Hepatocyte (in vitro differentiated cells): ENCODE measurements at regions not wholly inside any gene's neighbourhood (a gene's known extent, or its start where the extent isn't known, plus 50 kb on each side); places are given as distances from the start of the nearest gene placed in this dataset.

Experiments
- DNase-seq: peaks from one replicate; pipeline ENCODE4 v3.0.0-alpha.2; 2016; ENCODE audit warnings: low spot score
- H2AFZ ChIP-seq: fragments of 200-600 bp; sonication (generic); 2 replicates; pipeline ENCODE4 v1.6.0; 2016; ENCODE audit warnings: antibody characterized with exemption, mild to moderate bottlenecking
- H3K27ac ChIP-seq: fragments of 200-600 bp; sonication (generic); 2 replicates; pipeline ENCODE4 v1.5.1; 2016; ENCODE audit warnings: mild to moderate bottlenecking
- H3K27me3 ChIP-seq: fragments of 200-600 bp; sonication (generic); 2 replicates; pipeline ENCODE4 v1.6.1; 2016
- H3K36me3 ChIP-seq: fragments of 200-600 bp; sonication (generic); replicated peaks from 2 replicates; pipeline ENCODE4 v1.5.1; 2016; ENCODE audit warnings: low read depth; ENCODE audit not compliant: insufficient read depth
- H3K4me1 ChIP-seq: fragments of 200-600 bp; sonication (generic); 2 replicates; pipeline ENCODE4 v1.5.1; 2016; ENCODE audit warnings: mild to moderate bottlenecking, moderate library complexity; ENCODE audit not compliant: insufficient read depth
- H3K4me2 ChIP-seq: fragments of 200-600 bp; sonication (generic); 2 replicates; pipeline ENCODE4 v1.6.0; 2016
- H3K4me3 ChIP-seq: fragments of 200-600 bp; sonication (generic); 2 replicates; pipeline ENCODE4 v1.5.1; 2016; ENCODE audit warnings: mild to moderate bottlenecking
- H3K79me2 ChIP-seq: fragments of 200-600 bp; sonication (generic); 2 replicates; pipeline ENCODE4 v1.6.0; 2017; ENCODE audit warnings: mild to moderate bottlenecking
- H3K9me2 ChIP-seq: fragments of 200-600 bp; sonication (generic); replicated peaks from 2 replicates; pipeline ENCODE4 v1.6.0; 2017; ENCODE audit warnings: mild to moderate bottlenecking; ENCODE audit not compliant: insufficient read depth
- H3K9me3 ChIP-seq: fragments of 200-600 bp; sonication (generic); 2 replicates; pipeline ENCODE4 v1.5.1; 2016; ENCODE audit warnings: low read depth, mild to moderate bottlenecking
- H4K20me1 ChIP-seq: fragments of 200-600 bp; sonication (generic); 2 replicates; pipeline ENCODE4 v1.6.0; 2016; ENCODE audit warnings: mild to moderate bottlenecking; ENCODE audit not compliant: insufficient read depth, poor library complexity, severe bottlenecking
- EZH2 ChIP-seq: fragments of 200-600 bp; sonication (generic); IDR thresholded peaks from 2 replicates; pipeline ENCODE4 v1.6.1; 2016; ENCODE audit warnings: antibody characterized with exemption, mild to moderate bottlenecking, borderline replicate concordance
- EZH2phosphoT487 ChIP-seq: fragments of 200-600 bp; sonication (generic); IDR thresholded peaks from one replicate; pipeline ENCODE4 v1.6.1; 2018; ENCODE audit warnings: antibody characterized with exemption, mild to moderate bottlenecking, low read depth, moderate library complexity; ENCODE audit not compliant: unreplicated experiment, severe bottlenecking
- WGBS: methylation state at CpG from one replicate; pipeline ENCODE4 v1.1.6; 2016; ENCODE audit warnings: low lambda C conversion rate; ENCODE audit errors: missing lambda C conversion rate; 5-methylcytosine and 5-hydroxymethylcytosine counted together
- TF ChIP-seq, protein P1 (sequence below): fragments of 200-600 bp; sonication (generic); IDR thresholded peaks from 2 replicates; pipeline ENCODE4 v1.5.1; 2016; ENCODE audit warnings: antibody characterized with exemption, mild to moderate bottlenecking; ENCODE audit not compliant: poor library complexity

- no peak overlapping the region for H3K4me2 ChIP-seq
- WGBS: 82% methylated on average over 2 of the region's 2 CpGs
- no peaks in the 10 kb centered on the region for H3K9me2 ChIP-seq
Measured at GRCh38 chr5:92504346-92504745, 1076.7 kb downstream of the NR2F1-AS1 start.

GRCh38 chr5:92500752-92501151, 1080.3 kb downstream of the NR2F1-AS1 start:
- 93% methylated on average over 2 of the region's 2 CpGs for WGBS
- H3K9me3 ChIP-seq: no peaks in the 10 kb centered on the region
- H3K27me3 ChIP-seq: no peaks in the 10 kb centered on the region
- no peak for TF ChIP-seq EZH2phosphoT487
- no peak for TF ChIP-seq EZH2
- TF ChIP-seq, protein P1, sequence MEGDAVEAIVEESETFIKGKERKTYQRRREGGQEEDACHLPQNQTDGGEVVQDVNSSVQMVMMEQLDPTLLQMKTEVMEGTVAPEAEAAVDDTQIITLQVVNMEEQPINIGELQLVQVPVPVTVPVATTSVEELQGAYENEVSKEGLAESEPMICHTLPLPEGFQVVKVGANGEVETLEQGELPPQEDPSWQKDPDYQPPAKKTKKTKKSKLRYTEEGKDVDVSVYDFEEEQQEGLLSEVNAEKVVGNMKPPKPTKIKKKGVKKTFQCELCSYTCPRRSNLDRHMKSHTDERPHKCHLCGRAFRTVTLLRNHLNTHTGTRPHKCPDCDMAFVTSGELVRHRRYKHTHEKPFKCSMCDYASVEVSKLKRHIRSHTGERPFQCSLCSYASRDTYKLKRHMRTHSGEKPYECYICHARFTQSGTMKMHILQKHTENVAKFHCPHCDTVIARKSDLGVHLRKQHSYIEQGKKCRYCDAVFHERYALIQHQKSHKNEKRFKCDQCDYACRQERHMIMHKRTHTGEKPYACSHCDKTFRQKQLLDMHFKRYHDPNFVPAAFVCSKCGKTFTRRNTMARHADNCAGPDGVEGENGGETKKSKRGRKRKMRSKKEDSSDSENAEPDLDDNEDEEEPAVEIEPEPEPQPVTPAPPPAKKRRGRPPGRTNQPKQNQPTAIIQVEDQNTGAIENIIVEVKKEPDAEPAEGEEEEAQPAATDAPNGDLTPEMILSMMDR: no peak
- H3K9me2 ChIP-seq: no peaks in the 10 kb centered on the region
- H4K20me1 ChIP-seq: no peaks in the 10 kb centered on the region
- DNase-seq: no peak
- H2AFZ ChIP-seq: no peak overlapping the region
- H3K4me2 ChIP-seq: no peak overlapping the region
- no peaks in the 10 kb centered on the region for H3K79me2 ChIP-seq
- no peak overlapping the region for H3K4me3 ChIP-seq
- no peaks in the 10 kb centered on the region for H3K4me1 ChIP-seq
- H3K27ac ChIP-seq: no peak overlapping the region
- no peaks in the 10 kb centered on the region for H3K36me3 ChIP-seq

More at GRCh38 chr5:92504346-92504745, 1076.7 kb downstream of the NR2F1-AS1 start:
- H2AFZ ChIP-seq: no peak overlapping the region
- no peaks in the 10 kb centered on the region for H3K79me2 ChIP-seq
- no peaks in the 10 kb centered on the region for H3K36me3 ChIP-seq
- H3K9me3 ChIP-seq: no peaks in the 10 kb centered on the region
- no peak overlapping the region for H3K4me3 ChIP-seq
- no peaks in the 10 kb centered on the region for H4K20me1 ChIP-seq
- no peak for DNase-seq
- H3K4me1 ChIP-seq: no peaks in the 10 kb centered on the region
- no peaks in the 10 kb centered on the region for H3K27me3 ChIP-seq
- TF ChIP-seq EZH2 (no peak), EZH2phosphoT487 (no peak)
- TF ChIP-seq, protein P1: no peak
- H3K27ac ChIP-seq: no peak overlapping the region

GRCh38 chr5:92496545-92496944, 1084.5 kb downstream of the NR2F1-AS1 start:
- Histone ChIP-seq H3K27me3 (no peaks in the 10 kb centered on the region), H4K20me1 (no peaks in the 10 kb centered on the region), H3K4me1 (no peaks in the 10 kb centered on the region), H3K36me3 (no peaks in the 10 kb centered on the region), H3K9me2 (no peaks in the 10 kb centered on the region), H3K79me2 (no peaks in the 10 kb centered on the region), H3K4me3 (no peak overlapping the region), H3K9me3 (no peaks in the 10 kb centered on the region), H3K4me2 (no peak overlapping the region), H2AFZ (no peak overlapping the region), H3K27ac (no peak overlapping the region)
- no peak for TF ChIP-seq EZH2
- TF ChIP-seq, protein P1: no peak
- TF ChIP-seq EZH2phosphoT487: no peak
- no peak for DNase-seq

- no peaks in the 10 kb centered on the region for H3K9me2 ChIP-seq
- DNase-seq: no peak
- H3K4me3 ChIP-seq: no peak overlapping the region
- no peaks in the 10 kb centered on the region for H3K9me3 ChIP-seq
- no peaks in the 10 kb centered on the region for H3K36me3 ChIP-seq
- H3K27ac ChIP-seq: no peak overlapping the region
- no peak for TF ChIP-seq EZH2phosphoT487
- TF ChIP-seq, protein P1: no peak
- TF ChIP-seq EZH2: no peak
- H3K79me2 ChIP-seq: no peaks in the 10 kb centered on the region
- WGBS: 88% methylated on average over 5 of the region's 5 CpGs
- H2AFZ ChIP-seq: no peak overlapping the region
- no peaks in the 10 kb centered on the region for H3K27me3 ChIP-seq
- H3K4me2 ChIP-seq: no peak overlapping the region
- no peaks in the 10 kb centered on the region for H3K4me1 ChIP-seq
- no peaks in the 10 kb centered on the region for H4K20me1 ChIP-seq
Measured at GRCh38 chr5:92494508-92494907, 1086.5 kb downstream of the NR2F1-AS1 start.
